T1000 (cell line): ENCODE measurements at regions not wholly inside any gene's neighbourhood (a gene's known extent, or its start where the extent isn't known, plus 50 kb on each side); places are given as distances from the start of the nearest gene placed in this dataset.

Experiments used
- DNase-seq: peaks from one replicate; lab custom pipeline; 2025; ENCODE audit warnings: mixed read lengths; lab: John Stamatoyannopoulos, UW

DNA sequence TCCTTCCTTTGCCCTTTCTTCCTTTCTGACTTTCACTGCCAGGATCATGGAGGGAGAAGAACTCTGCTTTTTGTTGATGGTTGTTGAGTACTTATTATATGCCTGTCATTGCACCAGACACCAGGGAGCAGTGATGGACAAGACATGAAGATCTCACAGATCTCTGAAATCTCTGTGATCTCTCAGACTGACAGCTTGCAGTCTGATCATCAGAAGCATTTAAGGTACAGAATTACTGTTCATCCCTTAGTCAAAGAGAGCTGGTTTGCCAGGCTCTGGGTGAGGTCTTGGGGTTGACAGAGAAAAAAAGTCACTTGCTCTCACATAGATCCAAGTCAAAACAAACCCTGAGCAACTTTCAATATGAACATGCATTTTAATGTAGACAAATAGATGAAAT is 299.5 kb upstream of the FMN2 start:
- no peak for DNase-seq

DNA sequence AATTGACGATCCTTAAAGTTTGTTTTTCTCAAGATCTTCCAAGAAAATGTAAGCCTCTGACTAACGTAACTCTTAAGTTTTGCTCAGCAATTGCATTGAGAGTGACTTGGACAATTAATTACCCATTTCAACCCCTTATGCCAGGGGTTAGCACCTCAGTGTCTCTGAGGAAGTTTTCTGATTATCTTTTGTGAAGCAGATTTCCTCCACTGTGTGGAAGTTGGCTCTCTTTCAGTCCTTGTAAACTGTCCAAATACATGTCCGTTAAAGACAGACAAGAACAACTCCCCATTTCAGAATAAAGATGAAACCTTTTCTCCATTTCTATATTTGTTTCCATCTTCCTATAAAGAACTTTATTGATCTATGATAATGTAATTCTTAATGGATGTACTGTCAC is 296.4 kb upstream of the FMN2 start:
- DNase-seq, result no peak

DNA sequence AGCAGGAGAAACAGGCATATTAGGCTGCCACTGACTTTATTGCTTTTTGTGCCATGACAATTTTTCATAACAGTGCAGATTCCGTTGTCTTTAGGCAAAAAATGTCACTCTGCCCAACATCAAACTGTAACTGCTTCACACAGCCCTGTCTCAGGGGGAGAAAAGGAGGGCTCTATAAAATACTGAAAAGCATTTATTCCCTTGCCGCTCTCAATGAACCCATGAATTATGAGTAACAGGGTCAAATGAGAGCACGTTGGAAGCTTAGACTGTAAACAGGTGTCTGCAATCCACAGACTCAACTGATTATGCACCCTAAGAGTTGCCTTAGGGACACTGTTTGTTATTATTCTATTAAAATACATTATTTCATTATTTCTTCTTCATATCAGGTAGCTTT is 292.1 kb upstream of the FMN2 start:
- DNase-seq, result no peak

DNA sequence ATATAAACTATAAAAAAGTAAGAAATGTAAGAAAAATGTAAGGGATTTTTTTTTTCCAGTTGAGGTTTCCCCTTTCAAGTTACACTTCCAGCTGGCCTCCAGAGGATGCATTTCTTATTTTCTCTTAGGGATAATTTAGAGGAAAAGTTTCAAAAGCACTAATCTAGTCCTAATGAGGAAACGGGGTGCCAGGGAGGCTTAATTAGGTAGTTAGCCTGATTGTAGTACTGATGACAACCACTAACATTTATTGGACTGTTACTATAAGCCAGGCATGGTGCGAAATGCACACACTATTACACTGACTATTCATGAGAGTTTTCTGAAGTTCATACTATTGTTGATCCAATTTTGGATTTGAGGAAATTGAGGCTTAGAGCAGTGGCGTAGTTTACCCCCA is 290.8 kb upstream of the FMN2 start:
- no peak for DNase-seq

DNA sequence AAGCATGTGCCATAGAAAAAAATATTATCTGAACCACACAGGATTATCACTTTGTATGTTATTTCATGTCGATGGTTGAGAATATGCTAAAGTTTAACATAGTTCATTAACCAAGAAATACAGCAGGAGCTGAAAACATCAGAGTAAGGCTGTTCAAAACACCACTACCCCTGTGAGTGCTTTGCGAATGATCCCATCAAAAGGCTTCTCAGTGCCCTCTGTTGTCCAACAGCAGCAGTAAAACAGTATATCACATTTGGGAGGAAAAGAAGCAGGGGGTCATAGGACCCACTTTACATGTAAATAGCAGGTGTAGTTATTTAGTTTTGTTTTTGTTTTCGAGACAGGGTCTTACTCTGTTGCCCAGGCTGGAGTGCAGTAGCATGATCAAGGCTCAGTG is 289.4 kb upstream of the FMN2 start:
- DNase-seq, result no peak

DNA sequence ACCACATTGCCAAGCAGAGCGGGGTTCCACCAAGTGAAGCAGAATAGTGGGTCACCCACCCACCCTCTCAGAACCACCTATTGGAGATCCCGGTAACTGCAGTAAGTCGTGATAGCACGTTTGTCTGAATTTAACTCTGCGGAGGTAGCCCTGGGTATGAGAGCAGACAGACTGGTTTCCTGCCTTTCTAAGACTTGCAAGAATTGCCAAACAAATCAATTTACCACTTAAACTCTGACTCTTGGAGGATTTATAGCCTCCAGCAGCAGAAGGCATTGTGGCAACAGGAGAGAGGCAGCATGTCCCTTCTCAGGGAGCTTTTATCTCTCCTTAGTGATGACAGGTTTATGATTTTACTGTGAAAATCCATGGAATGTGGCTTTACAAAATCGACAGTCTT is 287.9 kb upstream of the FMN2 start:
- DNase-seq, result no peak

DNA sequence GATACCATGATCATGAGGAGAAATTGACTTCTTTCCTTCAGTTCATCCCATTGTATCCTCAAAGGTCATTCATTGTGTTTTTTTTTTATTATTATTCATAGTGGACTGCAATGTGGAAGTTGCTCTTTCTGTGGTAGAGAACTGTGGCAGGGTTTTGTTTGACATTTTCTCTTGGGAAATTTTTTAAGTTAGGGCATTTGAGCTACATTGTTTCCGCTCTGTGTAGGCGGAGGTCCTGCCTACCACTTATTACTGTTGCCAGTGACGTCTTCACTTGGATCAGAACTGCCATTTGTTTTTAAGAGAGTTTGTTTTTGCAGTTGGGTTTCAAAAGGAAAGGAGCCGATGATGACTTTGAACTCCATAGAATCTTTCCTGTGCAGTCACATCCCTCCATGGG is 287.4 kb upstream of the FMN2 start:
- no peak for DNase-seq

DNA sequence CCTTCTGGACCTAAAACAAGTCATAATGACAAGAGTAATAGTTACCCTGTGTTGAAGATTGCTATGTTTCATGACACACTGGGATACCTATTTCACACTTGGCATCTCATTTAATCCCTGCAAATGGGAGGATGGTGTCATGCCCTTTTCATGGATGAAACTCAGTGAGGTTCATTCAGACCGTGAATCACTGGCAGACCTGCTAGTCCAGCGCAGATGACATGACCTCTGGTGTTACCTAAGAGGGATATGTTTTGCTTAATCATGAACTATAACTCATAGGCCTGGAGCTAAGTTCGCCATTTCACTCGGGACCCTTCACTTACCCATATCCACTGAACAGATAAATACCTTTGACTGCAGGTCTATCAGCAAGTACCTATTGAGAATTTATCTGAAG is 286.6 kb upstream of the FMN2 start:
- no peak for DNase-seq

DNA sequence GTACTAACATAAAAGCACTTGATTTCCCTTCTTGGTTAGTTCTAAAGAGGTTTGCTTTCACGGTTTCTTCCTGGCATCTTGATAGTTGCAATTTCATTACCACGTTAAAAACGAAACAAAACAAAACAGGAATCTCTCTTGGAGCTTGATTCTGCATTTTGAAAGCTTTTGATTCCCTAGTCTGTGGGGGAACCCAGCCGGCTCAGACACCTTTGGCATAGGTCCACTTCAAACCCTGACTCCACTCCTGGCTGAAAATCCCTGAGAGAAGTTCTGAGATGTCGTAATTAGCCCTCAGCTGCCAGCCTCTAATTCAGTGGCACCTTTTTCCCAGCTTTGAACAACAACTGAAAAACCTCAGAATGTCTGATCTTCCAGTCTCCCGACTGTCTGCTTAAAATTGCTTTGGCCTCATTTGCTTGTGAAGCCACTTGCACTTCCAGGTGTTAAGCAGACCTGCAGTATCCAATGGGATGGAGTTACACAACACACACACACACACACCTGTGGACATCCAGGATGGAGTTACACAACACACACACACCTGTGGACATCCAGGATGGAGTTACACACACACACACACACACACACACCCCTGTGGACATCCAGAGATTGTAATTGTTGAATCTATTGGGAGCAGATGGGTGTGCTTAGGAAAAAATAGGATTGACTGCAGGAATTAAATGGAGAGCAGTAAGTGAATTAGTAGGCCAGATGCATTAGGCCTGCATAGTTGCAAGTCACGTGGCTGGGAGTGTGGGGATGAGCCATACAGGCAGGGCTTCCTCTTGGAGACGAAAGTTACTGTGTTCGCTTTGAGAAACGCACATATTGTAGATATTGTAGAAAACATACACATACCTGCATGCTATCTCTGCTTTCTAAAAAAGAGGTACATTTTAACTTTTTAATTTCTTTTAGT is 285.6 kb upstream of the FMN2 start:
- no peak for DNase-seq

DNA sequence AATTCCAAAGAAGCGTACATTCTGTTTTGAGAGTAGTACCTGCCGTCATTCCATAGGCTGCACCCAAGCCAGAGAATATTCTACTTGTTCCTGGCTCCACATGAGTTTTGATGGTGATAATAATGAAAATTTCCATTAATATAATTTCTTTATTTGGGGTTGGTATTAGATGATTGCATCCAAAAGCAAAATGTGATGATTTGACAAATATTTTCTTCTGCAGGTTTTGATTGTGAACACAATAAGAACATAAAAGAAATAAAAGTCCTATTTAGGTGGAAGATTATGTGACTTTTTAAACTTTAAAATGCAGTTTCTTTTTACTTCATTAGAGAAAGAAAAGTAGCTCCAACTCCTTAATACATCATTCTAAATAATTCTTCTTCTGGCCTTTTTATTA is 284.8 kb upstream of the FMN2 start:
- no peak for DNase-seq

DNA sequence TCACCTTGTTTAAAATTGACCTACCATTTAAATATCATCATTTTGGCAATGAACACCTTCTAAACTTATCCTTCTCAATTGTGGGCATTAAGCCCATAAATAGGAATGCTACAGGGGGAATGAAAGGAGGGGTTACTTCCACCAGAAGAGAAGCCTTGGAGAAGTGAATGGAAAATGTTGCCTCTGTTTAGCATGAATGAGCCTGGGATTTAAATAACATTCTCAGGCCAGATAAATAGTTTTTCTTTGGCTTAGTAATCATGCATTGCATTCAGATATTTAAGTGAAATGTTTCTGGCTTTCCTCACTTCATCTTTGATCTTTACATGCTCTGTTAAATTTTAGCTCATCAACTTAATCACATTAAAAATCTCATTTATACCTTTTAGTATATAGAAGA is 284.3 kb upstream of the FMN2 start:
- no peak for DNase-seq

DNA sequence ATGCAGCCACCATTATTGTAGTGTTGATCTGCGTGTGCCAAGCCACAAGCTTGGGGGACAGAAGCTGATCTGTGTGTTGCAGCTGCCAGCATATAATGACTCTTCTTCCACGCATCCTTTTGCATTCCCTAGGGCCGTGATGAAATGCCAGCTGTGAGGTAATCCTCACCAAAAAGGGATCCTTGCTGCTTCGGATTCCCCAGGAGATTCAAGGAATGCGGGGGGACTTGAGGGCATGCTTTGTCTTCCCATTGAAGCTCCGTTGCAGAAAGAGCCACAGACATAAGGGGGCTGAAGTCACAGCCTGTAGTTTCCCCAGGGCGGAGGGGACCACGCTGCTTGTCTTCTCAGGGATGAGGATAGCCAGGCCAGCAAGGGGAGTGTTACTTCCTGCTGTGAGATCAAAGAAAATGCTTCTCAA is 281.6 kb upstream of the FMN2 start:
- DNase-seq, result peak; percentile 41

DNA sequence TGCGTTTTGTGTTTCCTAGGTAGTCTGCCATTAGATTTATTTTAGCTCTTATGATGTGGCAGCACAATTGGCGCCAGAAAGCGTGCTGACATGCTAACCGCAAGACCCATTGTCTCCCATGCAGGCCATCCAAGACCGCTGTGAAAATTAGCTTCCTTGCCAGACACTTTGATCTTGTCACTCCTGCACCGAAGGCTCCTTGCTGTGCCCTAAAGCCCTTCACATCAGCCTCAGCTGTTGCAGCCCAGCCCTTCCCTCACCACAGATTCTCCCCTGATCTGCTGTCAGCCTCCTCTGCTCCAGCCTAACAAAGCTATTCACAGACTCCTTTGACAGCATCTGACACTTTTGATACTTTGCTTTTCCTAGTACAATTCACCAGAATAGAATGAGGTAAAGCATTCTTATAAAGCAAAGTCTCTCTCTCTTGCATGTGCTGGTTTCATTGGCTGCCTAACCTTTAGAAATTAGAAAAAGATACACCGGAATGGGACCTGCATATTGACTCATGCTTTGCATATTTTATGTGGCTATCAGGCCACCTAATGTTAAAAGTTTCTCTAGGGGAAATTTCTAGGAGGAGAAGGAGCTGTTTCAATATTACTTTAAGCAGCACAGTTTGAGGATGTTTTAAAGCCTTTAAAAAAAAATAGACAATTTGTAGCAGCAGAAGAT is 280.3 kb upstream of the FMN2 start:
- no peak for DNase-seq

DNA sequence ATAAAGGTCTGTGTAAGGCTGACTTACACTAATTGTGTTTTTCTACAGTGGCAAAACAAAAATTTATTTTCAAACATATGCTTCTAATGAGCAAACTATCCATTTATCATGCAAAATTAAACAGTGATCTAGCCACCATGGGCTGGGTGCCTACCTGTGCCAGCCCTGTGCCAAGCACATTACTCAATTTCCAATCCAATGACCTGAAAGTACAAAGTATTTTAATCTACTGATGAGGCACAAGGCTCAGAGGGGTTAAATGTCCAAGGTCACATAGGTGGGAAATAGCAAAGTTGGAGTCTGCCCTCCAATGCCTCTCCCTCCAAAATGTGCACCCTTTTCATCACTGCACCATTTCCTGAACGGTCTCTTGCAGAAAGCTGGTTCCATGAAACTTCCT is 279.1 kb upstream of the FMN2 start:
- no peak for DNase-seq

DNA sequence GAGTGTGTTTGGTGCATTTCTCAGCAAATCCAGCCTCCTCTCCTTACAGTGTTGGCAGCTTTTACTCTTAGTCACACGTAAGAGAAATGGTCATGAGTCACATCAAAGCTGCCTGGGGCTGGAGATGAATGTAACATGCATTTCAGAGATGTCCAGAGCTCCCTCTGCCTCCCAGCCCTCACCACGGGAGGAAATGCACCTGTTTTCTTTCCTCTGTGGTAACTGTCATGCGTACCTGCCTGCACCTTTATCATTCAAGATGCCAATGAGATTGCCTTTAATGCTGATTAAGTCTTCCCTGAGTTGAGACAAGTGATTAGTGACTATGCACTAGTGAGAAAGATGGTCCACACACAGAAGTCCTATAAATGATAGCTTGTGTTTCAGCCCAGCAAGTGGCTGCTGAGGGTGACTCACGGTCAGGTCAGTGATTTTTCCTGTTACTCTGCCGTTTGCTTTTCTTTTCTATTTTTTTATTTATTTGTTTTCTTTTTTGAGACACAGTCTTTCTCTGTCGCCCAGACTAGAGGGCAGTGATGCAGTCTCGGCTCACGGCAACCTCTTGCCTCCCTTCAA is 277.3 kb upstream of the FMN2 start:
- DNase-seq, result peak; percentile 65

DNA sequence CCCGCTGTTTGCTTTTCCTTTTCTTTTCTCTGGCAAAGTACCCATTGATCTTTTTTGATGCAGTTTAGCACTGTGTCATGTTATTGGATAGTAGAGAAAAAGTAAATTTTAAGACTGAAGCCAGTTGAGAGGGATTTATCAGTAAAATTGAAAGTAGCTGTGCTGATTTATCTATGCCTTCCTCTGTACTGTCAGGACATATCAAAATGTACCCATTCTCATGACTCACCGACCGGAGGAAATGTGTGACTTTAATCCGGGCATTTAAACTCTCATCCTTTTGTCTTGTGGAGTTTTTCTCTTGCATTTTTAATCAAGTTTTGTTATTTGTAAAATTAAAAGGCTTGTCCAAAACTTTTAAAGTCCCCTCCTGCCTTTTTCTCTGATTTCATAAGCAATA is 276.6 kb upstream of the FMN2 start:
- no peak for DNase-seq

DNA sequence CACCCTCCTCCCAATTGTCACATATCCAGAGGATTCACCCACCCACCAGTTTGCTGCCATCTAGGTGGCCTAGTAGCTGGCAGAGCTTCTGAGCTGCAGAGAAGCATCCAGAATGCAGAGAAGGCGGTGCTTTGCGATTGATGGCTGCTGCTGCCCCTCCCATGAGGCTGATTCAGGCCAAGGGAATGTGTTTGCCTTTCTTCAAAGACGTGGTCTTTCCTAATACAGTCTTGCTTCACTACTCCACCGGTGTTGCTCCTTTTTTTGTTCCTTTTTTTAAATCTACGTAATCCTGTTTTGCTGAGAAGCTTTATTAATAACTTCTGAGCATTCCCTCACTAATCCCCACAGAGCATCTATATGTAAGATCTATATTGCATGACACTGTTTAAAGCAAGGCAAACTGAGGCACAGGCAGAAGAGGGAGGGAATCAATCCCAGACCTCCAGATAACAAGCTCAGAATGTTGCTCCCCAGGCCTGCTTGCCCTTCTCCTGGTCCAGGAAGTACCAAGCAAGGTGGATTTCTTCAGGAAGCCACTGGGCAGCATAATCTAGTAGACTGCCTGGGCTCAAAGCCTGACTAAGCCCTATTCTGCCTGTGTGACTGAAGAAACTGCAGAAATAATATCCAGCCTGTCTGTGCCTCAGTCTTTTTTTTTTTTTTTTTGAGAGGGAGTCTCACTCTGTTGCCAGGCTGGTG is 275.5 kb upstream of the FMN2 start:
- peak; percentile 56 for DNase-seq

DNA sequence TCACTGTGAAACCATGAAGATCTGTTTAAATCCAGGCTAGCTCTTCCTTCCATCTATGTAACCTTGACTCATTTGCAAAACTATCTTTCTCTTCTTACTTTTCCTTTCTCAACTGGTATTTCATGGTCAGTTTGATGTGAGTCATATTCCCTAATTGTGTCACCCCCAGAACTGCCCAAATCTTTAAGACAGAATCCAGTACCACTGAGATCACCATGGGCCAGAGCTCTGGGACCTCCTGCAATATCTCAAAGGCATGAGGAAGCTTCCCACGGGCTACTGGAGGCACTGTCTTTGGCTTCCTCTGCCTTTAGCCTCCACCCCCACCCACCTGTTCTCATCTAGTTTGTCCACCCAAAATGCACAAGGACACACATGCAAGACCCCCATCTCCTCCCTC is 274.4 kb upstream of the FMN2 start:
- no peak for DNase-seq

DNA sequence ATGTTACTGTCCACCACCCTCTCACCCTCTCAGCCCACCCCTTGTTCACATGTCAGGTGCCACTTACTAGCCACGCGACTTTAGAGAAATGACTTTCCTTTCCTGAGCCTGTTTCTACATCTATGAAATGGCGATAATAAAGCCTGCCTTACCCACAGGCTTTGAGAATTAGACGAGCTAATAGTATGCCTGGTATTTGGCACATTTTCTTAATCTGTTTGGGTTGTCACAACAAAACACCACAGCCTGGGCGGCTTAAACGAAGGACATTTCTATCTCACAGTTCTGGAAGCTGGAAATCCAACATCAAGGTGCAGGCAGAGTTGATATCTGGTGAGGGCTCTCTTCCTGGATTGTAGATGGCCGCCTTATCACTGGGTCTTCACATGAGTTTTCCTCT is 273.9 kb upstream of the FMN2 start:
- DNase-seq, result no peak

DNA sequence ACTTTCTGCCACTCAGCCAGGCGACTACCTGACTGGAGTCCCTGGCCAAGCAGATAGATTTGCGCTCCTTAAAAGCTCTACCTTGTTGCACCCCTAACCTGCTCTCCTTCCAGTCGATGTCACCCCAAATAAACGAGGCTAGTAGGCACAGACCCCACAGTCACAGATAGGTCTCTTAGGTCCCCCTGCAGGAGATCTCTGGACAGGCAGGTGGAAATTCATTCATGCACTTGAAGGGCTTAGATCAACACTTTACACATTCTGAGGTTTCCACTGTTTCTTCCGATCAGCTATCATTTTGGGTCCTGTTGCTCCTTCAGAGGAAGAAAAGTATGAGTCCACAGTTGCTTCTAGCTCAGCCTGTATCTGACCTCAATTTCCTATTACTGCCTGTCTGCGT is 272.6 kb upstream of the FMN2 start:
- no peak for DNase-seq

DNA sequence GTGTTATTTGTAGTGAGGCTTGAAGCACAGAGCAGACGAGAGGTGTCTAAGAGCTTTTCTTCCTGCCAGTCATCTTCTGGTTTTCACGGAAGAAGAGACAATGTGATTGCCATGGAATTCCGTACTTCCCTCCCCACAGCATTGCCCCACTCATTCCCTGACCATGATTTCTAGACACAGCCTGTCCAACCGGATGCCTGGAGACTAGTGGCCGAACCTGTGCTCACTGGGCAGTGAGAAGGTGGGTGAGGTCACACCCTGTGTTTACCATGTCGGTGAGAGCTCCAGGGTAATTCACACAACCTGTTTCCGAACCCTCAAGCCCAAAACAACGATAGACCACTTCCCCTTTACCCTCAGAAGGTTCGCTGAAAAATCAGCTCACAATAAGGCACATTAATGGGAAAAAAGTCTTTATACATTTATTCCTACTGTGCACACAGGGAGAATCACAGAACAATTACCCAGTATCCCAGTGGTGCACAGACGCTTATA is 271.9 kb upstream of the FMN2 start:
- no peak for DNase-seq

DNA sequence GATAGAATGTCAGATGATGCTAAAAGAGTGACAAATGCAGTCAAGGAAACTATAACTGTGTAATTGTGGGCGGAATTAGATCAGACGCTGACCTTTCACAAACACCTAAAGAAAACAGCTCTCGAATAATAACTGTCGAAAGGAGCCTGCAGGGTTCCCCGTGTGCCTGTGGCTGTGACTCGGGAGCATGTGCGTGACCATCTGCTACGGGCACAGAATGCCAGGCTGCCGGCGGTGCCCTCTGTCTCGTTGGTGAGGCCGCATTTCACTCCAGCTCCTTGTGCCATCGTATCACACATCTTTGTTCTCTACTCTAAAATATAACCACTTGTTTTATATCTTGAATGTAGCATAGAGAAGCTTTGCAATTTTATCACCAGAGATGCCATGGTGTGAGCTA is 267.8 kb upstream of the FMN2 start:
- DNase-seq, result no peak
